ENCODE measurements at regions not wholly inside any gene's neighbourhood (a gene's known extent, or its start where the extent isn't known, plus 50 kb on each side); places are given as distances from the start of the nearest gene placed in this dataset.
"Not testable (repeated sequence)": the region's sequence is repeated elsewhere in the genome, so short reads cannot be mapped to it uniquely, and the experiment has no call there.

GRCh38 chr3:110016235-110016815 is 679.0 kb upstream of the DPPA4 start:
- no peak for DNase-seq

- DNase-seq, result no peak
Observed at GRCh38 chr3:110017304-110017703, 680.0 kb upstream of the DPPA4 start.

DNA sequence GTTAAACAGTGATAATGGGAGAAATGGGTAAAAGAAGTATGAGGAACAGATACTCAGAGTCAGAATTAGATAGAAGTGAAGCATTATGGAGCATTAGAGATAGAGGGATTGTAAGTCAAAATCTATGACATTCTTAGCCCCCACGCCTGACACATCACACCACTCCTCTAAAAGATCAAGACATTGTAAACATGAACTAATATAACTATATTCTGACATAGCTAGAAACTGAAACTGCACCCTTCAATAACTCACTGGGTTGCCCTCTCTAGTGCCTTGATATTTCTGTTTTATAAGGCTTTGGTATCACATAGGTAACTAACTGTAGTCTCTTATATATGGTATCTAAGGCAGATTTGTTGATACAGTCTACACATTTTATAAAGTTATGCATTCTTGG is 684.3 kb upstream of the DPPA4 start:
- DNase-seq, result no peak

- not testable (repeated sequence) for DNase-seq
Observed at GRCh38 chr3:110023022-110023421, 685.7 kb upstream of the DPPA4 start.

- no peak for DNase-seq
Observed at GRCh38 chr3:110026421-110026820, 689.1 kb upstream of the DPPA4 start.

GRCh38 chr3:110027446-110028080 is 690.2 kb upstream of the DPPA4 start:
- DNase-seq, result no peak

- no peak for DNase-seq
Observed at GRCh38 chr3:110031975-110032374, 694.6 kb upstream of the DPPA4 start.

- no peak for DNase-seq
Observed at GRCh38 chr3:110059431-110059830, 722.1 kb upstream of the DPPA4 start.

DNA sequence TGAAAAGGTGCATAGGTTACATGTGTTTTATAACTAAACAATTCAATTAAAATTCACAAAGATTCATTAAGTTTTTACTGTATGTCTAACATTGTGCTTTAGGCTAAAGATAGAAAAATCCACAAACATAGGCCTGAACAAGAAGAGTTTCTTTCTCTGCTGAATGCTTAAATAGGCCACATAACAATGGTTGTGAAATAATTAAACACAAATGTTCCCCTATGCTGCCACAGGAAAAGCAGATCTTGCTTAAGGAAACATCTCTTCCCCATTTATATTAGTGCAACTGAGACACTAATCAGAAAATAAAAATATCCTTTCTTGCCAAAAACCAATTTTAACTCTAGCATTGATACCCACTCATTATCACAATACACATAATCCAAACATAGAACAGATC is 725.4 kb upstream of the DPPA4 start:
- DNase-seq, result peak; percentile 2

GRCh38 chr3:110063178-110063577 is 725.8 kb upstream of the DPPA4 start:
- no peak for DNase-seq

DNA sequence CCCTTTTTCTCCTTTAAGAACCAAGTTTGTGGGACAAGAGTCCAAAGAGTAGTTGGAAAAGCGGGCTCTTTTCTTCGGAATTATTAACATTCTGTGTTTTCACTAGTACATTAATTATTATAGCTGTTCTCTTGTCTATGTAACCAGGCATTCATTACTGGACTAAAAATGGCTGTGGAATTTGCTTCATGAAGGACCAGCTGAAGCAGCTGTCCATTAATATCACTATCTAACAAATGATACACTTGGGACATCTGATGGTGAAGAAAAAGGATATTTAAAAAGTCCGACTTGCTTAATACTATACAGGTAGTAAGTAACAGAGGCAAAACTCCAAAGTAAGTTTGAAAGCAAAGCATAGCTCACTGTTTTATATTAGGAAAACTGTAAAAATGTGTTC is 728.9 kb upstream of the DPPA4 start:
- DNase-seq, result peak; percentile 1

- DNase-seq, result no peak
Observed at GRCh38 chr3:110067527-110067926, 730.2 kb upstream of the DPPA4 start.

GRCh38 chr3:110069761-110070160 is 732.4 kb upstream of the DPPA4 start:
- DNase-seq, result no peak

GRCh38 chr3:110070161-110070916 is 733.0 kb upstream of the DPPA4 start:
- DNase-seq, result peak; percentile 25

DNA sequence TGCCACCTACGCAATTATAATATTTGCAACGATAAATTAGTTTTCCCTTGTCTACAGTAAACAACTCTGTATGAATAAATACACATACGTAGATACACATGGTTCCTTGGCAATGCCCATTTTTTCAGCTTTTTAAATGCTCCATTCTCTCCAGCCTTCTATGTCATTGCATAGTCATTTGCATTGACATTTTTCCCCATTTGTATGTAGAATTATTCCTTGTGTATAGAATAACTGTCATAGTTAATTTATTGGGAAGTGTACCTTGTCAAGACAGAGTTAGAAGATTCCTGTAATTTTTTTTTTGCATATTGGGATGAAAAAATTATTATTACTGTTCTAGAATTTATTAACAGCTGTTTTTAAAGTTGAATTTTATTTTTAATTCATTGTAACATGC is 736.7 kb upstream of the DPPA4 start:
- DNase-seq, result no peak

GRCh38 chr3:110077093-110077492 is 739.7 kb upstream of the DPPA4 start:
- no peak for DNase-seq

DNA sequence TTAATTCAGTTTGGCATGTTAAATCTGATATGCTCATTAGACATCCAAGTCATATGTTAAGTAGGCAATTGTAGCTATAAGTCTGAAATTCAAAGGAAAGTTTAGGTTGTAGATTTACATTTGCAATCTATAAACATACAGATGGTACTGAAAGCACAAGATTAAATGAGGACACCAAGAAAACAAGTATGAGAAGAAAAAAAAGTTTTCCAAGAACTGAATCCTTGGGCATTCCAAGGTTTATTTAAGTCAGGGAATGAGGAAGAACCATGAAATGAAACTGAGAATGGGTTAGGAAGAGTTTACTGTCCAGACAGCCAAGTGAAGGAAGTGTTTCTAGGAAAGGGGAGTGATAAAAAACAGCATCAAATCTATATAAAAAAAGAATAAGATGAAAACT is 756.1 kb upstream of the DPPA4 start:
- DNase-seq, result no peak

DNA sequence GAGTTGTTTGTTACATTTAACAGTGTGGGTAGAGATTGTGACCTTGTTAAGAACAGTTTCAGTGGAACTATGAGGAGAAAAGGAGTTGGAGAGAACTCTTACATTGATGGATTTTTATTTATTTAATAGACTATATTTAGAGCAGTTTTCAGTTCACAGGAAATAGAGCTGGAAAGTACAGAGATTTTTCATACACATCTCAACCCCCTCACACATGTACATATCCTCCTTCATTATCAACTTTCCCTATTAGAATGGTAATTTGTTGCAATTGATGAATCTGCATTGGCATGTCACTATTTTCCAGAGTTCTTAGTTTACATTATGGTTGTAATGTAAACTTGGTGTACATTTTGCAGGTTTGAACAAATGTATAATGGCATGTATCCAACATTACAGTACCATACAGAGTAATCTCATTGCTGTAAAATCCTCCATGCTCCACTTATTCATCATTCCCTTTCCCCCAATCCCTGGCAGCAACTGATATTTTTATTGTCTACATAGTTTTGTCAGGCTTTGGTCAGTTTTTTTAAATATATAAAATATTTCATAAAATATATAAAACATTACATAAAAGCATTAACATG is 756.6 kb upstream of the DPPA4 start:
- no peak for DNase-seq

DNA sequence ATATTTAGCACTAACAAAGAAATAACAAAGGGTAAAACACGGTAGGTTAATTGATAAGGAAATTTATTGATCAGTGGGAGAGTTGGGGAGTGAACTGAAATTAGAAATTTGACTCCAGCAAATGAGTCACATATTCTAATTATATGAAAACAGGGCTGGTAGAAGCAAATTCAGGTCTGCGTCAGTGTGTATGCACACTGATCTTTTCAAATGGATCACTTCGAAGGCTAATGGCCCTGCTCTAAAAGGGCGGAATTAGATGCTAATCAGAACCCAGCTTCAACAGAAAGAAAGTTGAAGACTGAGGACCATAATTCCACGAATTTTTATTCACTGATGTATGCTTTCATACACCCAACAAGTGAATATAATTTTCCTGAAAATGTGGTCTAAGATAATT is 762.4 kb upstream of the DPPA4 start:
- DNase-seq, result no peak

DNA sequence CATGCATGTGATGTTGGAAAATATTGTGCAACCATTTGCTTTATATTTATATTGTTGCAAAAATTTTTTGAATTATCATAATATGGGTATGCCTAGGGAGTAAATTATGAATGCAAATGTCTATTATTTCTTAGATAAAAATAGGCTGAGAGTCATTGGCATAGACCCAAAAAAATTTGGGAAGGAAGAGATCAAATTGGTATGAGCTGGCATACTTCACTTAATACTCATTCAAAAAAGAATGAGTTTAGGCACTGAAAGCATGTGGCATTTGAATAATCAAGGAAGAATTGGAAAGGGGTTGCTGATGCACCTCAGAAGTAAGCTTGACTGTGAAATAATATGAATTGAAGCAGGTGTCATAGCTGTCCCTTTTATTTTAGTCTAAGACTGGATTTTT is 764.0 kb upstream of the DPPA4 start:
- no peak for DNase-seq

GRCh38 chr3:110106805-110107204 is 769.5 kb upstream of the DPPA4 start:
- DNase-seq, result no peak

- DNase-seq, result no peak
Observed at GRCh38 chr3:110123946-110124345, 786.6 kb upstream of the DPPA4 start.

DNA sequence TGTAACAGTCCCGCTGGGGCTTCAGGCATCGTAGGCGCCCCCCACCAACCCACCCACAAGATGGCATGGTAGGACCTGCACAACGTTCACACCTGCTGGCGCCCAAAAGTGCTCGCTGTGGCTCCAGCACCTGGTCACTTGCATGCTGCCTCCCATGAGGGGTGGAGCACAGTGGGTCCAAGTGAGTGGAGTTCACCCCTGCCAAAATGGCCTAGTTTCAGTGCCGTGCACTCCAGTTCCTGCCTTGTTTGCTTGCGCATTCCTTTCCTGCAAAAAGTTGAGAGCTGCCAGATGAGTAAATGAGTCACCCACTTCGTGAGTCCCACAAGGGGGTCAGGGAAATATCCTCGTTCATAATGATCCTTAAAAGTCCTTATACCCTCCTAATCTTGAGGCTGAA is 788.7 kb upstream of the DPPA4 start:
- DNase-seq, result no peak

DNA sequence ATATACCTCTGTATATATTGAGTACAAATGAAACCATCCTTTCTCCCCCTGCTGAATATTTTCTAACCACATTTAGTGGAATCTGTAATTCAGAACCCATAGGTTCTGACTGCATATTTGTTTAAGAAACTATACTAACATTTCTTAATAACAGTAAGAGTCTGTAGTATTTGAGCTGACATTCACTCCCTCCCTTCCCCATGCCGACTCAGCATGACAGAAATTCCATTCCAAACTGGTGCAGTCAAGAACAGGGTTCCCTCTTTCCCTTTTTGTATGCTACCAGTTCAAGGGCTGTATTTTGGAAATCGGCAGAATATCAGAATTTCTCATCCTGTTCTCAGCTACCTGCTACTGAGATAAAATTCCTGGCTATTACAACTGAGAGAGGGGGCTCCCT is 796.6 kb upstream of the DPPA4 start:
- DNase-seq, result no peak

Measured in eye (tissue), 1 donor.